A549 (cell line): ENCODE measurements at regions not wholly inside any gene's neighbourhood (a gene's known extent, or its start where the extent isn't known, plus 50 kb on each side); places are given as distances from the start of the nearest gene placed in this dataset.

Experiments used
- ATAC-seq, 2 experiments: fragments of 200-7000 bp in 1 of 2; fragments of >200 bp in 1 of 2; cut with Nextera tagmentation in 1 of 2; cut with Tn5 transposase in 1 of 2; 3 replicates each; pipeline versions ENCODE4 v1.8.0 to v1.9.1; 2018 to 2020; ENCODE audit warnings: mild to moderate bottlenecking in 1 of 2, moderate library complexity in 1 of 2
- CTCF ChIA-PET: fragments of 300-600 bp; sonication (Branson Sonifier 250); formaldehyde crosslinking; extraction: SDS; loops from one replicate; lab custom pipeline; 2021; ENCODE audit warnings: antibody characterized with exemption, inconsistent platforms; lab: Yijun Ruan, JAX
- POLR2A ChIA-PET: fragments of 350-600 bp; formaldehyde crosslinking; extraction: SDS; loops from one replicate; lab custom pipeline; 2021; ENCODE audit warnings: antibody characterized with exemption, inconsistent platforms; lab: Yijun Ruan, JAX
- DNase-seq, 2 experiments: peaks; one replicate each; pipeline versions ENCODE4 v3.0.0 to v3.0.0-alpha.2; 2011 to 2016; ENCODE audit warnings: low read depth in 1 of 2, low spot score in 1 of 2
- FAIRE-seq: peaks from 2 replicates; lab custom pipeline; 2011; peaks lifted over from hg19 to GRCh38; lab: Jason Lieb, UNC
- H3K27ac ChIP-seq, 2 experiments: fragments of >200 bp; sonication (Bioruptor Twin); formaldehyde crosslinking; 3 replicates each; pipeline ENCODE4 v1.5.1; 2016 to 2017
- H3K4me1 ChIP-seq: fragments of >200 bp; sonication (Bioruptor Twin); formaldehyde crosslinking; 3 replicates; pipeline ENCODE4 v1.6.1; 2016
- H3K4me2 ChIP-seq: fragments of >200 bp; sonication (Bioruptor Twin); formaldehyde crosslinking; 3 replicates; pipeline ENCODE4 v1.6.1; 2016
- H3K4me3 ChIP-seq: fragments of >200 bp; sonication (Bioruptor Twin); formaldehyde crosslinking; 3 replicates; pipeline ENCODE4 v1.5.1; 2016
- H3K9me3 ChIP-seq: fragments of >200 bp; sonication (Bioruptor Twin); formaldehyde crosslinking; 3 replicates; pipeline ENCODE4 v1.6.1; 2016
- CBX2 ChIP-seq: fragments of 200-600 bp; sonication (generic); IDR thresholded peaks from 2 replicates; pipeline ENCODE4 v1.6.1; 2016; ENCODE audit warnings: low read depth, mild to moderate bottlenecking, borderline replicate concordance
- EHMT2 ChIP-seq: fragments of 200-600 bp; sonication (generic); IDR thresholded peaks from 2 replicates; pipeline ENCODE4 v1.6.1; 2016; ENCODE audit warnings: antibody characterized with exemption, low read depth, mild to moderate bottlenecking, moderate library complexity
- EP300 ChIP-seq, 2 experiments: fragments of >200 bp; sonication (Bioruptor Twin); formaldehyde crosslinking; IDR thresholded peaks; 2 replicates in 1 of 2; 3 replicates in 1 of 2; pipeline ENCODE4 v1.6.1; 2016 to 2017
- ESRRA ChIP-seq: fragments of 150-350 bp; IDR thresholded peaks from 2 replicates; pipeline ENCODE4 v1.6.1; 2014; ENCODE audit warnings: mild to moderate bottlenecking, low read length, borderline replicate concordance
- FOSB ChIP-seq: fragments of 250-450 bp; sonication (Bioruptor Pico); IDR thresholded peaks from 2 replicates; pipeline ENCODE4 v1.5.0; 2020; ENCODE audit warnings: mild to moderate bottlenecking, moderate library complexity
- FOSL2 ChIP-seq, 2 experiments: fragments of 450-650 bp in 1 of 2; fragments of >200 bp in 1 of 2; sonication (Bioruptor Twin) in 1 of 2; formaldehyde crosslinking; IDR thresholded peaks; 2 replicates each; pipeline versions ENCODE4 v1.5.0 to v1.6.1; 2016 to 2020; ENCODE audit warnings: mild to moderate bottlenecking in 1 of 2, moderate library complexity in 1 of 2
- FOXS1 ChIP-seq: fragments of 250-450 bp; sonication (Bioruptor Pico); IDR thresholded peaks from 2 replicates; pipeline ENCODE4 v1.5.0; 2020; ENCODE audit warnings: mild to moderate bottlenecking, moderate library complexity
- GATA3 ChIP-seq: IDR thresholded peaks from 2 replicates; pipeline ENCODE4 v1.6.1; 2012; ENCODE audit warnings: borderline replicate concordance
- HDAC2 ChIP-seq: fragments of 200-600 bp; sonication (generic); IDR thresholded peaks from 2 replicates; pipeline ENCODE4 v1.6.1; 2016
- JUNB ChIP-seq: fragments of >200 bp; sonication (Bioruptor Twin); formaldehyde crosslinking; IDR thresholded peaks from 2 replicates; pipeline ENCODE4 v1.6.1; 2016
- MAFK ChIP-seq: fragments of 450-650 bp; IDR thresholded peaks from 2 replicates; pipeline ENCODE4 v1.6.1; 2014; ENCODE audit not compliant: partially characterized antibody
- PHF8 ChIP-seq: fragments of 200-600 bp; sonication (generic); IDR thresholded peaks from 2 replicates; pipeline ENCODE4 v1.6.1; 2016; ENCODE audit warnings: low read depth, mild to moderate bottlenecking, antibody characterized with exemption, moderate library complexity, borderline replicate concordance
- POLR2A ChIP-seq: IDR thresholded peaks from 2 replicates; pipeline ENCODE4 v1.6.1; 2012; ENCODE audit warnings: mild to moderate bottlenecking, low read length
- POLR2AphosphoS2 ChIP-seq: conservative IDR thresholded peaks from 2 replicates; pipeline ENCODE4 v1.6.1; 2012; ENCODE audit warnings: low read length, improper control_type of control experiment, inconsistent platforms
- RARB ChIP-seq: fragments of 250-450 bp; sonication (Bioruptor Pico); IDR thresholded peaks from 2 replicates; pipeline ENCODE4 v1.8.0; 2021; ENCODE audit warnings: mild to moderate bottlenecking, moderate library complexity
- SMC3 ChIP-seq: fragments of >200 bp; sonication (Bioruptor Twin); formaldehyde crosslinking; IDR thresholded peaks from 3 replicates; pipeline ENCODE4 v1.6.1; 2018; ENCODE audit warnings: inconsistent platforms
- TP53 ChIP-seq: fragments of 250-450 bp; sonication (Bioruptor Pico); IDR thresholded peaks from 2 replicates; pipeline ENCODE4 v1.5.0; 2021; ENCODE audit warnings: mild to moderate bottlenecking, moderate library complexity
- WGBS: methylation state at CpG from one replicate; pipeline ENCODE4 v1.1.6; 2017; ENCODE audit errors: missing lambda C conversion rate; 5-methylcytosine and 5-hydroxymethylcytosine counted together
- TF ChIP-seq, protein P1 (sequence below): IDR thresholded peaks from 2 replicates; pipeline ENCODE4 v1.6.1; 2012
- TF ChIP-seq, protein P2 (sequence below): IDR thresholded peaks from 2 replicates; pipeline ENCODE4 v1.6.1; 2012; ENCODE audit warnings: low read depth, borderline replicate concordance
- TF ChIP-seq, protein P3 (sequence below): fragments of >200 bp; sonication (Bioruptor Twin); formaldehyde crosslinking; IDR thresholded peaks from 3 replicates; pipeline ENCODE4 v1.6.1; 2016
- TF ChIP-seq, protein P4 (sequence below): fragments of 250-450 bp; sonication (Bioruptor Pico); IDR thresholded peaks from 2 replicates; pipeline ENCODE4 v1.5.0; 2020; ENCODE audit warnings: low read depth, mild to moderate bottlenecking, moderate library complexity
- TF ChIP-seq, protein P5 (sequence below): IDR thresholded peaks from 2 replicates; pipeline ENCODE4 v1.6.1; 2012

DNA sequence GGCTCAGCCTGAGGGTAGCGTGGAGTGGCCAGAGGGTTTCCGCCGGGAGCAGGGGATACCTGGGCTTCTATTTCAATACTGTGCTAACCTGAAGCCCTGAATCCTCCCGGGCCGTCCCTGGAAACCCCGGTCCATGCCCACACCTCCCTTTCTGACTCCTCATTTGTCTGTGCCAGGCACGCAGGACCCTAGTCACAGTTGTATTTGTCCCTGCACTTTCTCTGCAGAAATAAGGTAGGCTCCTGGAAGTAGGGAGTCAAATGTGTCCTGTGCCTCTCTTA is 418.8 kb upstream of the HS6ST1 start (continued):
- TF ChIP-seq, protein P1, sequence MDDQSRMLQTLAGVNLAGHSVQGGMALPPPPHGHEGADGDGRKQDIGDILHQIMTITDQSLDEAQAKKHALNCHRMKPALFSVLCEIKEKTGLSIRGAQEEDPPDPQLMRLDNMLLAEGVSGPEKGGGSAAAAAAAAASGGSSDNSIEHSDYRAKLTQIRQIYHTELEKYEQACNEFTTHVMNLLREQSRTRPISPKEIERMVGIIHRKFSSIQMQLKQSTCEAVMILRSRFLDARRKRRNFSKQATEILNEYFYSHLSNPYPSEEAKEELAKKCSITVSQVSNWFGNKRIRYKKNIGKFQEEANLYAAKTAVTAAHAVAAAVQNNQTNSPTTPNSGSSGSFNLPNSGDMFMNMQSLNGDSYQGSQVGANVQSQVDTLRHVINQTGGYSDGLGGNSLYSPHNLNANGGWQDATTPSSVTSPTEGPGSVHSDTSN = no peak
- TF ChIP-seq, protein P2, sequence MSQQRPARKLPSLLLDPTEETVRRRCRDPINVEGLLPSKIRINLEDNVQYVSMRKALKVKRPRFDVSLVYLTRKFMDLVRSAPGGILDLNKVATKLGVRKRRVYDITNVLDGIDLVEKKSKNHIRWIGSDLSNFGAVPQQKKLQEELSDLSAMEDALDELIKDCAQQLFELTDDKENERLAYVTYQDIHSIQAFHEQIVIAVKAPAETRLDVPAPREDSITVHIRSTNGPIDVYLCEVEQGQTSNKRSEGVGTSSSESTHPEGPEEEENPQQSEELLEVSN = no peak
- TF ChIP-seq MAFK (no peak), EP300 (IDR thresholded peaks at IDR 0.05) (no peak), CBX2 (no peak)

DNA sequence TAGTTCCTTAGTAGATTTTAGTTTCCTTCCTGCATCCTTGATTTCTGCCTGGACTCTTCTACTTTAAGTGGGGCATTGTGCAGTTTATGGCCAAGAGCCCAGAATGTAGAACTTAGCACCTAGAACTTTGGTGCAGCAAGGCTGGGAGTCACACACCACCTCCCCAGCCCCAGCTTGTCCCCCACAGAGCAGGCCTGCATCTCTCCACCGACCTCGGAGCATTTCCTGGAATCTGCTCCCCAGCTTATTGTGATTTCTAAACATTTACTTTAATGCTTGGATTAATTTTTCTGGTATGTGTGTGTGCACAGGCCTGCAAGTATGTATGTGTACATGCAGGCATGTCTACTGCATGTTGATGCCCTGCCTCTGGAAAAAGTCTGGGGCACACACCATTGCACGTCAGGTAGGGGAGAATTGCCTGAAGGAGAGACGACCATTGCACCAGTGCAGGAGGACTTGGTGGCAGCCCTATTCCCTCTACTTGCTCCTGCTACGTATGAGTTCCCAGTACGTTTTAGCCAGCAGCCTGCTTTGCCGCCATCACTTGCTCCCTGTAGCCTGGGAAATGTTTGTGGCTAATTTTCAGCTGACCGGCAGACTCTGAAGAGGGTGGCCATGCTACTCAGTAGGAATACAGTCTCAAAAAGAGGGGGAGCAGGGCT is 419.9 kb upstream of the HS6ST1 start:
- ATAC-seq = no peak
- POLR2A ChIA-PET = no interaction called here
- H3K9me3 ChIP-seq = no peaks in the 10 kb centered on the region
- no peak overlapping the region for H3K4me2 ChIP-seq
- H3K4me1 ChIP-seq = 0 out of 3 replicates have a peak, but pooled peaks cover 3% of the 10 kb centered on the region
- WGBS = 53% methylated on average over 6 of the region's 8 CpGs
- no peak overlapping the region for H3K4me3 ChIP-seq
- TF ChIP-seq HDAC2 (no peak), TP53 (CRISPR knock-in tag) (no peak), PHF8 (no peak), JUNB (no peak), EHMT2 (no peak), FOXS1 (CRISPR knock-in tag) (no peak), GATA3 (no peak), FOSB (no peak), ESRRA (no peak)
- TF ChIP-seq, protein P3, sequence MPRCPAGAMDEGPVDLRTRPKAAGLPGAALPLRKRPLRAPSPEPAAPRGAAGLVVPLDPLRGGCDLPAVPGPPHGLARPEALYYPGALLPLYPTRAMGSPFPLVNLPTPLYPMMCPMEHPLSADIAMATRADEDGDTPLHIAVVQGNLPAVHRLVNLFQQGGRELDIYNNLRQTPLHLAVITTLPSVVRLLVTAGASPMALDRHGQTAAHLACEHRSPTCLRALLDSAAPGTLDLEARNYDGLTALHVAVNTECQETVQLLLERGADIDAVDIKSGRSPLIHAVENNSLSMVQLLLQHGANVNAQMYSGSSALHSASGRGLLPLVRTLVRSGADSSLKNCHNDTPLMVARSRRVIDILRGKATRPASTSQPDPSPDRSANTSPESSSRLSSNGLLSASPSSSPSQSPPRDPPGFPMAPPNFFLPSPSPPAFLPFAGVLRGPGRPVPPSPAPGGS = no peak
- TF ChIP-seq, protein P4, sequence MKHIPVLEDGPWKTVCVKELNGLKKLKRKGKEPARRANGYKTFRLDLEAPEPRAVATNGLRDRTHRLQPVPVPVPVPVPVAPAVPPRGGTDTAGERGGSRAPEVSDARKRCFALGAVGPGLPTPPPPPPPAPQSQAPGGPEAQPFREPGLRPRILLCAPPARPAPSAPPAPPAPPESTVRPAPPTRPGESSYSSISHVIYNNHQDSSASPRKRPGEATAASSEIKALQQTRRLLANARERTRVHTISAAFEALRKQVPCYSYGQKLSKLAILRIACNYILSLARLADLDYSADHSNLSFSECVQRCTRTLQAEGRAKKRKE (CRISPR knock-in tag) = no peak
- TF ChIP-seq, protein P5, sequence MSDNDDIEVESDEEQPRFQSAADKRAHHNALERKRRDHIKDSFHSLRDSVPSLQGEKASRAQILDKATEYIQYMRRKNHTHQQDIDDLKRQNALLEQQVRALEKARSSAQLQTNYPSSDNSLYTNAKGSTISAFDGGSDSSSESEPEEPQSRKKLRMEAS = no peak
- CTCF ChIA-PET = interaction anchor here (2.5 kb wide), 1 partner anchor 17 kb away, joined by 10 read pairs; no protein-coding TSS in a partner anchor
- no peak overlapping the region for H3K27ac ChIP-seq
- no peak for DNase-seq
- FAIRE-seq = no peak

DNA sequence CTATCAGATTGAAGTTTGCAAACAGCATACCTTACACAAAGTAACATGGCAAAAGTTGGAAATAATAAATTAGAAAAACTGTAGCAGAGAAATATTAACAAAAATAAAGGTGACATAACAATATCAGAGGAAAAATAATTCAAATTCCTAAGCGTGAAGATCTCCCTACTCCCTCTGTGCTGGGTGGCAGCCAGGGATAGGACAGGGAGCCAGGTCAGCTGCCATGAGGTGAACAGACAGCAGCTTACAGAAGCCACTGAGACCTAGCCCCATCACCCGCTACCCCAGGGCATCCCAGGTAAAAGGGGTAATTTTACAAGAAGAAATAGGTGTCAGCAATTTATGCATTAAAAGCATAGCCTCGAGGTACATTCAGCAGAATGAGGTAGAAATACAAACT is 423.8 kb upstream of the HS6ST1 start:
- 12% methylated on average over 3 of the region's 3 CpGs for WGBS
- Histone ChIP-seq H3K4me2 (no peak overlapping the region), H3K4me1 (no peaks in the 10 kb centered on the region), H3K27ac (no peak overlapping the region), H3K4me3 (no peak overlapping the region), H3K9me3 (no peaks in the 10 kb centered on the region)
- ATAC-seq (no peak), DNase-seq (no peak), FAIRE-seq (no peak)
- peak; percentile 40 for TF ChIP-seq MAFK
- no peak for TF ChIP-seq POLR2A
- POLR2A ChIA-PET = no interaction called here
- CTCF ChIA-PET = interaction anchor here (0.5 to 1.8 kb wide), 3 partner anchors 10 to 947 kb away, joined by 3 to 8 read pairs (median 3); no protein-coding TSS in a partner anchor

DNA sequence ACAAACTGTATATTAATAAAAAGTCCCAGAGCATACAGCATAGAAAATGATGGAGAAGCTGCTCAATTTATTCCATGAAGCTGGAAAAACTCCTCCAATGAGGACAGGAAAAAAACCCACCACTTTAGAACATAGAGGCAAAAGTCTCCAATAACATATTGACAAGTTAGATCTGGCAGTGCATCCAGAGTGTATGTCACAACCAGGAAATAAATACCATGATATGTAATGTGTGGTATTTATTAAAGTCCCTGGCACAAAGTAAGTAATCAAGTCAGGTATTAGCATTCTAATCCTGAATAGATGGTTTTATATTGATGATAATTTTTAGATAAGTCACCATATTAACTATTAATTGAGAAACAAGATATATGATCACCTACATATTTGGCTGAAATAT is 427.3 kb upstream of the HS6ST1 start:
- ATAC-seq (no peak), DNase-seq (no peak), FAIRE-seq (no peak)
- Histone ChIP-seq H3K4me1 (no peaks in the 10 kb centered on the region), H3K27ac (no peak overlapping the region), H3K4me3 (no peak overlapping the region), H3K4me2 (no peak overlapping the region), H3K9me3 (no peaks in the 10 kb centered on the region)
- ChIA-PET CTCF (no interaction called here), POLR2A (no interaction called here)
- TF ChIP-seq SMC3 (no peak), RARB (CRISPR knock-in tag) (no peak), POLR2AphosphoS2 (no peak), FOSL2 (IDR thresholded peaks at IDR 0.05) (no peak), FOSL2 (CRISPR knock-in tag; IDR thresholded peaks at IDR 0.05) (no peak)
- TF ChIP-seq, all 56 proteins: peak for 0
